ENCODE measurements at regions not wholly inside any gene's neighbourhood (a gene's known extent, or its start where the extent isn't known, plus 50 kb on each side); places are given as distances from the start of the nearest gene placed in this dataset.
A peak's percentile ranks its signal among the peaks of the same experiment; 100 is the strongest.
"Not testable (repeated sequence)": the region's sequence is repeated elsewhere in the genome, so short reads cannot be mapped to it uniquely, and the experiment has no call there.

DNA sequence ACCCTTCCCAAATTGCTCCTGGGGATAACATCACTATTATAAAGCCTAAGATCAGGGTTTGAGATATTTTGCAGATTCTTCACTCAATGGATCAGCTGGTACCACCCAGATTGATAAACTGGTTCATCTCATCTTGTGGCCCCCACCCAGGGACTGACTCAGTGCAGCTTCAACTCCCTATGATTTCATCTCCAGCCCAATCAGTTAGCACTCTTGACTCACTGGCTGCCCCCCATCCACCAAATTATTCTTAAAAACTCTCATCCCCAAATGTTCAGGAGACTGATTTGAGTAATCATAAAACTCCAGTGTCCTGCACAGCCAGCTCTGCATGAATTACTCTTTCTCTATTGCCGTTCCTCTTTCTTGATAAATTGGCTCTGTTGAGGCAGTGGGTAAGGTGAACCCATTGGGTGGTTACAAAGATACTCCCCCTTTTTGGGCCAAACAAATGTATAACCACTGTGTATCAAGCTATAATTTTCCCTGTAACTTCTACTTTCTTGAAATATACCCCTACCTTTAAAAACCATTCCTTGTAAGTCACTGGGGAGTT lies 263.3 kb upstream of the IL12B start:
- DNase-seq (ENCODE audit: low read depth in 1 of 2, low spot score in 1 of 2), result no peak
- no peak overlapping the region for H3K4me3 ChIP-seq (replicated peaks; ENCODE audit: insufficient read depth, low read length)
- H3K27ac ChIP-seq (replicated peaks), result no peak overlapping the region
- TF ChIP-seq POLR2AphosphoS5 (IDR thresholded peaks at IDR 0.05; ENCODE audit: low read depth) (no peak), SPI1 (IDR thresholded peaks at IDR 0.05; ENCODE audit: borderline replicate concordance, low read depth) (0 out of 2 replicates have a peak, but pooled peaks have one; percentile 18)
- H3K27me3 ChIP-seq (ENCODE audit: insufficient read depth, poor library complexity, severe bottlenecking), result no peaks in the 10 kb centered on the region

DNA sequence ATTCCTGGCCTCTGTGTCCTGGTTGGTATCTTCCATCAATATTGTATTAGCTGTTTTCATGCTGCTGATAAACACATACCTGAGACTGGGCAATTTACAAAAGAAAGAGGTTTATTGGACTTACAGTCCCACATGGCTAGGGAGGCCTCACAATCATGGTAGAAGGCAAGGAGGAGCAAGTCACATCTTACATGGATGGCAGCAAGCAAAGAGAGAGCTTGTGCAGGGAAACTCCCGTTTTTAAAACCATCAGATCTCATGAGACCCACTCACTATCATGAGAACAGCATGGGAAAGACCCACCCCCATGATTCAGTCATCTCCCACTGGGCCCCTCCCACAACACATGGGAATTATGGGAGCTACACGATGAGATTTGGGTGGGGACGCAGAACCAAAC lies 265.3 kb upstream of the IL12B start:
- H3K27me3 ChIP-seq (ENCODE audit: insufficient read depth, poor library complexity, severe bottlenecking); DNase-seq (ENCODE audit: low read depth in 1 of 2, low spot score in 1 of 2); H3K27ac ChIP-seq (replicated peaks); H3K4me3 ChIP-seq (replicated peaks; ENCODE audit: insufficient read depth, low read length): not testable (repeated sequence)

DNA sequence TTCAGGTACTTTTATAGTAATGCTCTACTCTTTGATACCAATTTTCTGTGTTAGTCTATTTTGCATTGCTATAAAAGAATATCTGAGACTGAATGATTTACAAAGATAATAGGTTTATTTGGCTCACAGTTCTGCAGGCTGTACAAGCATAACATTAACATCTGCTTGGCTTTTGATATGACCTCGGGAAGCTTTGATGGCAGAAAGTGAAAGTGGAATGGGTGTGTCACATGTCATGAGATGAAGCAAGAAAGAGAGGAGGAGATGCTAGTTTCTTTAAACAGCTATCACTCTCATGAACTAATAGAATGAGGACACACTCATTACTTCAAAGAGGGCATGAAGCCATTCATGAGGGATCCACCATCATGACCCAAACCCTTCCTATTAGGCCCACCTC lies 270.9 kb upstream of the IL12B start:
- Histone ChIP-seq H3K27me3 (ENCODE audit: insufficient read depth, poor library complexity, severe bottlenecking) (no peaks in the 10 kb centered on the region), H3K4me3 (replicated peaks; ENCODE audit: insufficient read depth, low read length) (no peak overlapping the region), H3K27ac (replicated peaks) (no peak overlapping the region)
- TF ChIP-seq, protein P1, sequence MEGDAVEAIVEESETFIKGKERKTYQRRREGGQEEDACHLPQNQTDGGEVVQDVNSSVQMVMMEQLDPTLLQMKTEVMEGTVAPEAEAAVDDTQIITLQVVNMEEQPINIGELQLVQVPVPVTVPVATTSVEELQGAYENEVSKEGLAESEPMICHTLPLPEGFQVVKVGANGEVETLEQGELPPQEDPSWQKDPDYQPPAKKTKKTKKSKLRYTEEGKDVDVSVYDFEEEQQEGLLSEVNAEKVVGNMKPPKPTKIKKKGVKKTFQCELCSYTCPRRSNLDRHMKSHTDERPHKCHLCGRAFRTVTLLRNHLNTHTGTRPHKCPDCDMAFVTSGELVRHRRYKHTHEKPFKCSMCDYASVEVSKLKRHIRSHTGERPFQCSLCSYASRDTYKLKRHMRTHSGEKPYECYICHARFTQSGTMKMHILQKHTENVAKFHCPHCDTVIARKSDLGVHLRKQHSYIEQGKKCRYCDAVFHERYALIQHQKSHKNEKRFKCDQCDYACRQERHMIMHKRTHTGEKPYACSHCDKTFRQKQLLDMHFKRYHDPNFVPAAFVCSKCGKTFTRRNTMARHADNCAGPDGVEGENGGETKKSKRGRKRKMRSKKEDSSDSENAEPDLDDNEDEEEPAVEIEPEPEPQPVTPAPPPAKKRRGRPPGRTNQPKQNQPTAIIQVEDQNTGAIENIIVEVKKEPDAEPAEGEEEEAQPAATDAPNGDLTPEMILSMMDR (IDR thresholded peaks at IDR 0.05; ENCODE audit: insufficient read depth, low read length), result no peak
- TF ChIP-seq GABPA (IDR thresholded peaks at IDR 0.05; ENCODE audit: low read depth), result no peak
- TF ChIP-seq, protein P2, sequence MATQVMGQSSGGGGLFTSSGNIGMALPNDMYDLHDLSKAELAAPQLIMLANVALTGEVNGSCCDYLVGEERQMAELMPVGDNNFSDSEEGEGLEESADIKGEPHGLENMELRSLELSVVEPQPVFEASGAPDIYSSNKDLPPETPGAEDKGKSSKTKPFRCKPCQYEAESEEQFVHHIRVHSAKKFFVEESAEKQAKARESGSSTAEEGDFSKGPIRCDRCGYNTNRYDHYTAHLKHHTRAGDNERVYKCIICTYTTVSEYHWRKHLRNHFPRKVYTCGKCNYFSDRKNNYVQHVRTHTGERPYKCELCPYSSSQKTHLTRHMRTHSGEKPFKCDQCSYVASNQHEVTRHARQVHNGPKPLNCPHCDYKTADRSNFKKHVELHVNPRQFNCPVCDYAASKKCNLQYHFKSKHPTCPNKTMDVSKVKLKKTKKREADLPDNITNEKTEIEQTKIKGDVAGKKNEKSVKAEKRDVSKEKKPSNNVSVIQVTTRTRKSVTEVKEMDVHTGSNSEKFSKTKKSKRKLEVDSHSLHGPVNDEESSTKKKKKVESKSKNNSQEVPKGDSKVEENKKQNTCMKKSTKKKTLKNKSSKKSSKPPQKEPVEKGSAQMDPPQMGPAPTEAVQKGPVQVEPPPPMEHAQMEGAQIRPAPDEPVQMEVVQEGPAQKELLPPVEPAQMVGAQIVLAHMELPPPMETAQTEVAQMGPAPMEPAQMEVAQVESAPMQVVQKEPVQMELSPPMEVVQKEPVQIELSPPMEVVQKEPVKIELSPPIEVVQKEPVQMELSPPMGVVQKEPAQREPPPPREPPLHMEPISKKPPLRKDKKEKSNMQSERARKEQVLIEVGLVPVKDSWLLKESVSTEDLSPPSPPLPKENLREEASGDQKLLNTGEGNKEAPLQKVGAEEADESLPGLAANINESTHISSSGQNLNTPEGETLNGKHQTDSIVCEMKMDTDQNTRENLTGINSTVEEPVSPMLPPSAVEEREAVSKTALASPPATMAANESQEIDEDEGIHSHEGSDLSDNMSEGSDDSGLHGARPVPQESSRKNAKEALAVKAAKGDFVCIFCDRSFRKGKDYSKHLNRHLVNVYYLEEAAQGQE (IDR thresholded peaks at IDR 0.05; ENCODE audit: insufficient replicate concordance, low read depth), result no peak
- no peak for TF ChIP-seq SPI1 (IDR thresholded peaks at IDR 0.05; ENCODE audit: borderline replicate concordance, low read depth)
- DNase-seq (ENCODE audit: low read depth in 1 of 2, low spot score in 1 of 2), result no peak

DNA sequence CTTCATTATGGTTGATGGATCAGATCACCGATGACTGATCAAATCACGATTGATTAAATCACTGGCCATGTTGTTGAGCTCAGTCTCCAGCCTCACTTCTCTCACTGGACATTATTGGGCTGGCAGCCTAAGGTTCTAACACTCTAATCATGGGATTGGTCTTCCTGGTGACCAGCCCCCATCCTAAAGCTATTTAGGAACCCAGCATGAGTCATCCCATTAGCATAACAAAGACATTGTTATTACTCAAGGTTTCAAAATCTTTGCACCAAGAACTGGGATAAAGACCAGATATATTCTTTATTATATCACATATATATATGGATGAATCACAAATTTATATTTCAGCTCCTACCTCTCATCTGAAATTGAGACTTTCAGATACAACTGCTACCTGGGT lies 272.1 kb upstream of the IL12B start:
- Histone ChIP-seq H3K27ac (replicated peaks) (no peak overlapping the region), H3K27me3 (ENCODE audit: insufficient read depth, poor library complexity, severe bottlenecking) (no peaks in the 10 kb centered on the region), H3K4me3 (replicated peaks; ENCODE audit: insufficient read depth, low read length) (no peak overlapping the region)
- no peak for DNase-seq (ENCODE audit: low read depth in 1 of 2, low spot score in 1 of 2)
- TF ChIP-seq GABPA (IDR thresholded peaks at IDR 0.05; ENCODE audit: low read depth), result no peak
- TF ChIP-seq, protein P2 (IDR thresholded peaks at IDR 0.05; ENCODE audit: insufficient replicate concordance, low read depth), result no peak
- no peak for TF ChIP-seq POLR2AphosphoS5 (IDR thresholded peaks at IDR 0.05; ENCODE audit: low read depth)
- no peak for TF ChIP-seq SPI1 (IDR thresholded peaks at IDR 0.05; ENCODE audit: borderline replicate concordance, low read depth)
- TF ChIP-seq, protein P1 (IDR thresholded peaks at IDR 0.05; ENCODE audit: insufficient read depth, low read length), result no peak

DNA sequence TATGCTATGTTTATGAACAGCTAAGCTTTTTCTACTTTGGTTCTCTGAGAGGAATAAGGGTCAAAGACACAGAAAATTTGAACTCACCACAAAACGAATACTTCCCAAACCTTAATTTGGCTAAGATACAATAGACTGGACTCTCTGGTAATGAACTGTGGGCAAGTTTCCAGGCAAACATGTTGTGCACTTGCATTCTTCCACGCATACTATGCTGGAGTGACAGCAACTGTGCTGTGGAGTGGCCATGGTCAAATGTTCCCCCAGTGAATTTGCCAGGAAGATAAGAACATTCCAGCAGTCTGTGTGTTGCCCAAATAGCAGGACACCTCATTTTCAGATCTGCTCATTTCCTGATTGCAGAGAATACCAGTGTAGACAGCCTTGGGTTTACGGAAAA lies 275.3 kb upstream of the IL12B start:
- TF ChIP-seq SPI1 (IDR thresholded peaks at IDR 0.05; ENCODE audit: borderline replicate concordance, low read depth) (no peak), GABPA (IDR thresholded peaks at IDR 0.05; ENCODE audit: low read depth) (no peak), POLR2AphosphoS5 (IDR thresholded peaks at IDR 0.05; ENCODE audit: low read depth) (no peak)
- TF ChIP-seq, protein P2 (IDR thresholded peaks at IDR 0.05; ENCODE audit: insufficient replicate concordance, low read depth), result no peak
- TF ChIP-seq, protein P1 (IDR thresholded peaks at IDR 0.05; ENCODE audit: insufficient read depth, low read length), result no peak
- no peak for DNase-seq (ENCODE audit: low read depth in 1 of 2, low spot score in 1 of 2)
- no peaks in the 10 kb centered on the region for H3K27me3 ChIP-seq (ENCODE audit: insufficient read depth, poor library complexity, severe bottlenecking)
- H3K27ac ChIP-seq (replicated peaks), result no peak overlapping the region
- H3K4me3 ChIP-seq (replicated peaks; ENCODE audit: insufficient read depth, low read length), result no peak overlapping the region
